ENCODE measurements at regions not wholly inside any gene's neighbourhood (a gene's known extent, or its start where the extent isn't known, plus 50 kb on each side); places are given as distances from the start of the nearest gene placed in this dataset.

- TF ChIP-seq EZH2 (IDR thresholded peaks at IDR 0.05; ENCODE audit: low read depth, low read length, severe bottlenecking) (no peak), SRF (IDR thresholded peaks at IDR 0.05; ENCODE audit: low read depth, low read length) (no peak), SIRT6 (IDR thresholded peaks at IDR 0.05; ENCODE audit: low read length) (no peak), CHD7 (IDR thresholded peaks at IDR 0.05; ENCODE audit: insufficient replicate concordance, low read length) (no peak), BRCA1 (IDR thresholded peaks at IDR 0.05; ENCODE audit: low read depth, low read length) (no peak), MAX (IDR thresholded peaks at IDR 0.05) (0 out of 2 replicates have a peak, but pooled peaks have one; percentile 23), RBBP5 (IDR thresholded peaks at IDR 0.05; ENCODE audit: borderline replicate concordance, low read depth, low read length) (no peak), YY1 (IDR thresholded peaks at IDR 0.05; ENCODE audit: low read depth, low read length) (no peak), CHD1 (IDR thresholded peaks at IDR 0.05; ENCODE audit: low read depth, low read length) (no peak), POLR2AphosphoS5 (IDR thresholded peaks at IDR 0.05; ENCODE audit: low read depth, low read length) (no peak), SAP30 (IDR thresholded peaks at IDR 0.05; ENCODE audit: insufficient read depth, insufficient replicate concordance, low read length) (peak; percentile 63), KDM1A (IDR thresholded peaks at IDR 0.05; ENCODE audit: borderline replicate concordance, low read length) (no peak)
Observed at GRCh38 chr4:54539500-54540029, 118.2 kb upstream of the KIT start (continued).
